AG04449 (cell line): ENCODE measurements at regions not wholly inside any gene's neighbourhood (a gene's known extent, or its start where the extent isn't known, plus 50 kb on each side); places are given as distances from the start of the nearest gene placed in this dataset.

ENCODE experiments used
- CTCF ChIA-PET: fragments of 350-600 bp; formaldehyde crosslinking; extraction: SDS; loops from one replicate; lab custom pipeline; 2021; ENCODE audit warnings: antibody characterized with exemption; lab: Yijun Ruan, JAX
- POLR2A ChIA-PET: fragments of 400-600, 350-600 bp; formaldehyde crosslinking; extraction: SDS; loops from one replicate; lab custom pipeline; 2020; ENCODE audit warnings: antibody characterized with exemption, inconsistent platforms; lab: Yijun Ruan, JAX
- DNase-seq: peaks from one replicate; pipeline ENCODE4 v3.0.0-alpha.2; 2010; ENCODE audit warnings: low read depth, low spot score
- H3K4me3 ChIP-seq: 2 replicates; pipeline ENCODE4 v1.5.1; 2011; ENCODE audit warnings: low read depth, mild to moderate bottlenecking, control low read depth, low read length
- CTCF ChIP-seq: IDR thresholded peaks from one replicate; pipeline ENCODE4 v1.5.1; 2011; ENCODE audit warnings: mild to moderate bottlenecking, moderate library complexity, low read length, control low read depth, inconsistent platforms; ENCODE audit not compliant: insufficient read depth; ENCODE audit errors: missing control alignments

GRCh38 chr5:128736553-128736952 lies 198.5 kb upstream of the FBN2 start:
- POLR2A ChIA-PET = no interaction called here

GRCh38 chr5:128749136-128749898 lies 211.3 kb upstream of the FBN2 start:
- H3K4me3 ChIP-seq = no peak overlapping the region
- POLR2A ChIA-PET = no interaction called here
- no peak for TF ChIP-seq CTCF
- CTCF ChIA-PET = interaction anchor here (1.0 kb wide), 1 partner anchor 8 kb away, joined by 4 read pairs; no protein-coding TSS in a partner anchor
- DNase-seq = no peak

More at GRCh38 chr5:128736553-128736952, 198.5 kb upstream of the FBN2 start:
- no peak for TF ChIP-seq CTCF
- H3K4me3 ChIP-seq = no peak overlapping the region
- no peak for DNase-seq
- CTCF ChIA-PET = no interaction called here

- POLR2A ChIA-PET = no interaction called here
- TF ChIP-seq CTCF = no peak
- CTCF ChIA-PET = no interaction called here
- H3K4me3 ChIP-seq = no peak overlapping the region
- DNase-seq = no peak
These were observed 212.1 kb upstream of the FBN2 start for GRCh38 chr5:128750155-128750554.

- no peak for TF ChIP-seq CTCF
- ChIA-PET POLR2A (no interaction called here), CTCF (interaction anchor here (1.7 kb wide), 1 partner anchor 9 kb away, joined by 4 read pairs; no protein-coding TSS in a partner anchor)
- no peak for DNase-seq
- H3K4me3 ChIP-seq = no peak overlapping the region
These were observed 207.9 kb upstream of the SLC27A6 start for GRCh38 chr5:128757196-128757959.

- no peak for DNase-seq
- H3K4me3 ChIP-seq = no peak overlapping the region
- POLR2A ChIA-PET = no interaction called here
- TF ChIP-seq CTCF = no peak
- CTCF ChIA-PET = no interaction called here
These were observed 202.5 kb upstream of the SLC27A6 start for GRCh38 chr5:128762661-128763306.

GRCh38 chr5:128763321-128763720 lies 202.0 kb upstream of the SLC27A6 start:
- no peak for DNase-seq
- no peak for TF ChIP-seq CTCF
- POLR2A ChIA-PET = no interaction called here
- CTCF ChIA-PET = no interaction called here
- no peak overlapping the region for H3K4me3 ChIP-seq
